ENCODE measurements at regions not wholly inside any gene's neighbourhood (a gene's known extent, or its start where the extent isn't known, plus 50 kb on each side); places are given as distances from the start of the nearest gene placed in this dataset.

DNA sequence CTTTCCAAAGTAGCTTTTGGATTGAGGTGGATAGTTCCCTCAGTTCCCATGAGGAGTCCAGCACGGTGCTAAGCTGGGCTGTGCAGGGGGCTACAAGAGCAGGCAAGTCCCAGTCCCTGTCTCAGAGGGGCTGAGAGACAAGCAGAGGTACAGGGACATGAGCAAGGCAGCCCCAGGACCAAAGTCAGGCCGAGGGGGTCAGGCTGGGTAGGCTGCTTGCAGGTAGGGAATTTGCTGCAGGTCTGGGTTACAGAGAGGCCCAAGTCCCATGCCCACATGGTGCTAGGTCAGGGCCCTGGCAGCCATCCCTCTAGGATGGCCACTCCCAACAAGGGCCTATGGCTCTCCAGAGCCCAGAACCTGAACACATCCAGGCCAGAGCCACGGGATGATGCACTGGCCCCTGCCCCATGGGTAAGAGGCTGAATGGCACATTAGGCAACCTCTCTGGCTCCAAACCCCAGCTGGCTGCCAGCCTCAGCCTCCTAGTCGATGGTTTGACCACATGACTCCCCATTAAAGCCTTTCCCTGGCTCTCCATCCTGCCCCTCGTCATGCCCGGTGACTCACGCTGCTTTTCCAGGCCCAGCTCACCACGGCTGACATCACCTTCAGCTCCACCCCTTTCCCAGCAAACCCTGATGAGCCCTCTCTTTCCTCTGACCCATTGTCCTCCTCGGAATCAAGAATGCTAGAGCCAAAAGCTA lies 83.7 kb downstream of the SDC1 start:
- ATAC-seq (ENCODE audit: insufficient read depth, low read depth) = no peak
- TF ChIP-seq CTCF (IDR thresholded peaks at IDR 0.05; ENCODE audit: borderline replicate concordance, extremely low read depth, low read length, poor library complexity, severe bottlenecking) = no peak
- no peak for TF ChIP-seq EZH2 (IDR thresholded peaks at IDR 0.05; ENCODE audit: borderline replicate concordance, low read depth, low read length, severe bottlenecking)
- no peak overlapping the region for H2AFZ ChIP-seq (ENCODE audit: low read depth, low read length)
- H3K9me3 ChIP-seq (ENCODE audit: insufficient read depth, low read length, severe bottlenecking) = no peaks in the 10 kb centered on the region
- H3K27me3 ChIP-seq (ENCODE audit: insufficient read depth, low read length, poor library complexity) = peaks cover 4% of the 10 kb centered on the region
- no peak overlapping the region for H3K4me2 ChIP-seq (ENCODE audit: insufficient read depth, low read length)
- H3K4me3 ChIP-seq (ENCODE audit: low read depth in 1 of 2, low read length in 2 of 2) = no peak overlapping the region
- H3K4me1 ChIP-seq (ENCODE audit: insufficient read depth, low read length) = no peaks in the 10 kb centered on the region
- no peaks in the 10 kb centered on the region for H4K20me1 ChIP-seq (ENCODE audit: insufficient read depth, low read length)
- no peaks in the 10 kb centered on the region for H3K36me3 ChIP-seq (ENCODE audit: insufficient read depth, low read length)
- H3K27ac ChIP-seq (ENCODE audit: low read length) = no peak overlapping the region
- no peak overlapping the region for H3K9ac ChIP-seq (ENCODE audit: low read depth, low read length)
- H3K79me2 ChIP-seq (ENCODE audit: insufficient read depth, low read length) = no peaks in the 10 kb centered on the region
- no peak for DNase-seq

GRCh38 chr2:20140321-20141055 lies 84.4 kb downstream of the SDC1 start:
- H3K4me3 ChIP-seq (ENCODE audit: low read depth in 1 of 2, low read length in 2 of 2) = no peak overlapping the region
- H3K79me2 ChIP-seq (ENCODE audit: insufficient read depth, low read length) = no peaks in the 10 kb centered on the region
- H3K9ac ChIP-seq (ENCODE audit: low read depth, low read length) = no peak overlapping the region
- ATAC-seq (ENCODE audit: insufficient read depth, low read depth) (no peak), DNase-seq (no peak)
- no peaks in the 10 kb centered on the region for H3K4me1 ChIP-seq (ENCODE audit: insufficient read depth, low read length)
- TF ChIP-seq CTCF (IDR thresholded peaks at IDR 0.05; ENCODE audit: borderline replicate concordance, extremely low read depth, low read length, poor library complexity, severe bottlenecking) (no peak), EZH2 (IDR thresholded peaks at IDR 0.05; ENCODE audit: borderline replicate concordance, low read depth, low read length, severe bottlenecking) (no peak)
- H3K27me3 ChIP-seq (ENCODE audit: insufficient read depth, low read length, poor library complexity) = peaks cover 4% of the 10 kb centered on the region
- no peak overlapping the region for H3K4me2 ChIP-seq (ENCODE audit: insufficient read depth, low read length)
- no peaks in the 10 kb centered on the region for H4K20me1 ChIP-seq (ENCODE audit: insufficient read depth, low read length)
- no peaks in the 10 kb centered on the region for H3K36me3 ChIP-seq (ENCODE audit: insufficient read depth, low read length)
- no peak overlapping the region for H3K27ac ChIP-seq (ENCODE audit: low read length)
- no peaks in the 10 kb centered on the region for H3K9me3 ChIP-seq (ENCODE audit: insufficient read depth, low read length, severe bottlenecking)
- no peak overlapping the region for H2AFZ ChIP-seq (ENCODE audit: low read depth, low read length)

DNA sequence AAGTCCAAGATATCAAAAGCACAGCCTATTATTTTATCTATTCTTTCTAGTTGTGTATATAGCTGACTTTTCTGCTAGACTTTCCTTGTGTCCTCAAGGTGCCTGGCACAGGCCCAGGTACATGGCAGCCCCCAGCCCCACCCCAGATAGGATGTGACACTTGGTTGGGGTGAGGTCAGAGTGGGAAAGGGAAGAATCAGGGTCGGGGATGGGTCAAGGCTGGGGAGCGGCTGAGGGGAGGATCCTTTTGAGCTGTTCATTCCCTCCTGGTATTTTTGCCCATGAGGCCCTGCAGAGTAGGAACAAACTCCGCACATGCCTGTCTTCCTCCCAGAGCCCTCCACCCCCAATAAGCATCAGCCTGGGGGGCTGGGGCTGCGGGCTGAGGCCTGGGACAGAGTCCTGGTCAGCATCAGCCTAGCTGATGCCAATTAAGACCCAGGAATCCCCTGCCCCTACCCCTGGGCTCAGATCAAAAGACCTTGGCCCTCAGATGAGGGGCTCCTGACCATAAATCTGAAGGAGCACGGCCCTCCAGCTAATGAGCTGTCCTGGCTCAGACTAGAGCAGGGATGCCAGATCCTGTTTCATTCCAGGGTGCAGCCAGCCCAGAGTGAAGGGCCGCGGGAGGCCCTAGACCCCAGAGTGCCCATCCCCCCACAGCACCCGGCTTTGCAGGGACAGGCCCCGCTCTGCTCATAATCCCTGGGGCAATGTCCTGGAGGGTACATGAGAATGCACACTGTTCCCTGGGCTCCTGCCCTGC lies 85.3 kb downstream of the SDC1 start:
- no peaks in the 10 kb centered on the region for H3K79me2 ChIP-seq (ENCODE audit: insufficient read depth, low read length)
- no peak overlapping the region for H3K27ac ChIP-seq (ENCODE audit: low read length)
- H2AFZ ChIP-seq (ENCODE audit: low read depth, low read length) = no peak overlapping the region
- TF ChIP-seq EZH2 (IDR thresholded peaks at IDR 0.05; ENCODE audit: borderline replicate concordance, low read depth, low read length, severe bottlenecking) (no peak), CTCF (IDR thresholded peaks at IDR 0.05; ENCODE audit: borderline replicate concordance, extremely low read depth, low read length, poor library complexity, severe bottlenecking) (no peak)
- peaks cover 5% of the 10 kb centered on the region for H3K27me3 ChIP-seq (ENCODE audit: insufficient read depth, low read length, poor library complexity)
- no peaks in the 10 kb centered on the region for H4K20me1 ChIP-seq (ENCODE audit: insufficient read depth, low read length)
- no peak overlapping the region for H3K9ac ChIP-seq (ENCODE audit: low read depth, low read length)
- ATAC-seq (ENCODE audit: insufficient read depth, low read depth) (no peak), DNase-seq (no peak)
- no peaks in the 10 kb centered on the region for H3K36me3 ChIP-seq (ENCODE audit: insufficient read depth, low read length)
- H3K4me2 ChIP-seq (ENCODE audit: insufficient read depth, low read length) = no peak overlapping the region
- no peak overlapping the region for H3K4me3 ChIP-seq (ENCODE audit: low read depth in 1 of 2, low read length in 2 of 2)
- no peaks in the 10 kb centered on the region for H3K4me1 ChIP-seq (ENCODE audit: insufficient read depth, low read length)
- H3K9me3 ChIP-seq (ENCODE audit: insufficient read depth, low read length, severe bottlenecking) = no peaks in the 10 kb centered on the region
